ENCODE measurements at regions not wholly inside any gene's neighbourhood (a gene's known extent, or its start where the extent isn't known, plus 50 kb on each side); places are given as distances from the start of the nearest gene placed in this dataset.

GRCh38 chr4:144267084-144267483, 126.6 kb upstream of the GYPA start:
- TF ChIP-seq EZH2 (IDR thresholded peaks at IDR 0.05; ENCODE audit: borderline replicate concordance, low read length) (no peak), CTCF (conservative IDR thresholded peaks at IDR 0.05 in 1 of 2, IDR thresholded peaks at IDR 0.05 in 1 of 2; ENCODE audit: extremely low read depth in 1 of 2, insufficient read depth in 1 of 2, low read depth in 1 of 2, low read length in 2 of 2) (no peak)
